ENCODE measurements at regions not wholly inside any gene's neighbourhood (a gene's known extent, or its start where the extent isn't known, plus 50 kb on each side); places are given as distances from the start of the nearest gene placed in this dataset. TPM values are rescaled to one million over a fixed set of nuclear protein-coding genes. Genes with fewer than 3 reads are reported as not detected.

Small RNA genes in the stretch of these regions (small RNA-seq; reads per million reads assigned to genes)
- not detected for gene AL021921.1

All from frontal cortex (tissue), 1 donor.